D721Med (cell line): ENCODE measurements at regions not wholly inside any gene's neighbourhood (a gene's known extent, or its start where the extent isn't known, plus 50 kb on each side); places are given as distances from the start of the nearest gene placed in this dataset.

Experiments
- DNase-seq: peaks from one replicate; pipeline ENCODE4 v3.0.0; 2011; ENCODE audit warnings: low spot score; ENCODE audit not compliant: insufficient read length
- FAIRE-seq: peaks from 2 replicates; lab custom pipeline; 2011; peaks lifted over from hg19 to GRCh38; lab: Jason Lieb, UNC
- TF ChIP-seq, protein P1 (sequence below): IDR thresholded peaks from 2 replicates; pipeline ENCODE4 v1.5.1; 2012; ENCODE audit warnings: mild to moderate bottlenecking, control low read depth; ENCODE audit not compliant: insufficient read depth; ENCODE audit errors: missing control alignments

DNA sequence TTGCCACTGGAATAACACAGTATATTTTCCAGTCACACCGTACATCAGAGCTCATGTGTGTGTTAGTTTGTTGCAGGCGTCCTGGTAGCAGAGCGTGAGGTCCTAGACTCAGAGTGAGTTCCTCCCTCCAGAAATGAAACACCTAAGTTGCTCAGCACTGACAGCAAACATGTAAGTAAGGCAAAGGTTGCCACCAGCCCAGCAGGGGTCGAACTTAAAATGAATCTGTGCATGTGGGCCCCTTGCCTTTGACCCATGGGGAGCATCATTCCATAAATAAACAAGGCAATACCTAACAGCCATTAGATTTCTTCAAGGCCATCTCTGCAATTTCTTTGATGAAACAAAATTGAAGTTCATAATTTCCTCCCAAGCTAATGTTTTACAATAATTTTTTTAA lies 125.3 kb upstream of the ERG start:
- DNase-seq (no peak), FAIRE-seq (no peak)

DNA sequence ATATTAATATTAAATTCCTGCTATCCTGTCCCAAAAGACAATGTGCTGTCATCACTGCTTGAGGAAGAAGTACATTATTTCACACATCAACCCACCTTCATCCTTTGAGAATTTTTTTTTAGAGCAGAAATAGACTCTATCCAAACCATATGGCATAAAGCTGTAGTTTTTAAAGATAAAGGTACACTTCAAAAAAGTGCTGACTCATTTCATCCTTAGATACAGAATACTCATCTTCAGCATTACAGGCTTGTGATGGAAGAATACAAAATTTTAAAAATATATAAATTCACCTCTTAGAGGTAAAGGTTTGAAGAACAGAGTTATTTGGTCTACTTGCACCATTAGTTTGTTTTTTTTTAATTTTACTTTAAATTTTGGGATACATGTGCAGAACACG lies 126.7 kb upstream of the ERG start:
- TF ChIP-seq, protein P1, sequence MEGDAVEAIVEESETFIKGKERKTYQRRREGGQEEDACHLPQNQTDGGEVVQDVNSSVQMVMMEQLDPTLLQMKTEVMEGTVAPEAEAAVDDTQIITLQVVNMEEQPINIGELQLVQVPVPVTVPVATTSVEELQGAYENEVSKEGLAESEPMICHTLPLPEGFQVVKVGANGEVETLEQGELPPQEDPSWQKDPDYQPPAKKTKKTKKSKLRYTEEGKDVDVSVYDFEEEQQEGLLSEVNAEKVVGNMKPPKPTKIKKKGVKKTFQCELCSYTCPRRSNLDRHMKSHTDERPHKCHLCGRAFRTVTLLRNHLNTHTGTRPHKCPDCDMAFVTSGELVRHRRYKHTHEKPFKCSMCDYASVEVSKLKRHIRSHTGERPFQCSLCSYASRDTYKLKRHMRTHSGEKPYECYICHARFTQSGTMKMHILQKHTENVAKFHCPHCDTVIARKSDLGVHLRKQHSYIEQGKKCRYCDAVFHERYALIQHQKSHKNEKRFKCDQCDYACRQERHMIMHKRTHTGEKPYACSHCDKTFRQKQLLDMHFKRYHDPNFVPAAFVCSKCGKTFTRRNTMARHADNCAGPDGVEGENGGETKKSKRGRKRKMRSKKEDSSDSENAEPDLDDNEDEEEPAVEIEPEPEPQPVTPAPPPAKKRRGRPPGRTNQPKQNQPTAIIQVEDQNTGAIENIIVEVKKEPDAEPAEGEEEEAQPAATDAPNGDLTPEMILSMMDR: no peak
- no peak for FAIRE-seq
- DNase-seq: no peak

More for the DNA sequence above, 125.3 kb upstream of the ERG start:
- TF ChIP-seq, protein P1: no peak

DNA sequence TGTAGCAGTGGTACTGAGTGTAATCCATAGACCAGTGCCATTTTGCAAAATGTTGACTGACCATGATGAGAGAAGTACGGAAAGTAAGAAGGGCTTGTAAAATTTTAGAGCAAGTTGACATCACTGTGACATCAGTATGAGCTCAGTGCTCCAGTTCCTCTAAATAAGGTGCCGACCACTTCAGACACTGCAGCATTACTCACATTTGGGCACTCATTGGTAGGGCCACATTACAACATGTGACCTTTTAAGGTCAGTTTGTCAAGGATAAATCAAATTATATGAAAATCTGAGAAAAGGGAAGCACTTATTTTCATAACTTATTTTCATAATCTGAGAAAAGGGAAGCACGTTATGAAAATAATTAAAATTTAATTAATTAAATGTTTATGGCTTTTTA lies 128.0 kb upstream of the ERG start:
- DNase-seq (no peak), FAIRE-seq (no peak)

DNA sequence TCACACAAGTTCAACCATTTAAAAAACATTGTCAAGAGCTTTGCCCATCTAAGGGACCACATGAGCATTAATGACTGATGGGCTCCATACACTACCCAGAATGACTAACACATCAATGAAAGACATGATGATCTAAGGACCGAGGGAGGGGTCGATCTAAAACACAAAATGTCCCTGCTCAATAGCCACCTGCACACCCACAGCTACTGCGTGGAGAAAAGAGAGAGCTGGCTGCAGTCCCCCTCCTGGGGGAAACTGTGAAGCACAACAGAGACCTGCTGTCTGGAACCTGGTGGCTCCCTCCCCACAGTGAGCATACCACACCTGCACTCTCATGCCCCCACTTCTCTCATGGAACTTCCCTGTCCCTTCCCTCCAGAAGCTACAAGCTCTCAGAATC lies 130.1 kb upstream of the ERG start:
- TF ChIP-seq, protein P1: no peak
- FAIRE-seq (no peak), DNase-seq (no peak)

More for the DNA sequence above, 128.0 kb upstream of the ERG start:
- TF ChIP-seq, protein P1: no peak

DNA sequence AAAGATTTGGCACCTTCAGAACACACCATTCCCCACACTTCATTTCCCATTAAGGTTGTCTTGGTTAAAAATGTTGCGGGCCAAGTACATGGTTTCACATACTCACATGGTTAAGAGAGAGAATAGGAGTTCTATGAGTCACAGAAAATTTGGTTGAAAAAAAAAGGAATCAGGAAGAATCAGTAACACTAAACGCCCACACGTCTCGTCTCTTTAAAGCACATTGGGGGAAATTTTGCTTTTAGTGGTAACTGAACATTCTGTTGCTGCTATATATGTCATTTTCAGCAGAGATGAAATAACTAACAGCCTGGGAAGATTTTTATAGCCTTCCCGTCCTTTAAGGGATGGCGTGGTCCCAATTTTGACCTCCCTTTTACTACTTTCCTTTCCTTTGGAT lies 132.9 kb upstream of the ERG start:
- no peak for DNase-seq
- FAIRE-seq: no peak
- TF ChIP-seq, protein P1: no peak

DNA sequence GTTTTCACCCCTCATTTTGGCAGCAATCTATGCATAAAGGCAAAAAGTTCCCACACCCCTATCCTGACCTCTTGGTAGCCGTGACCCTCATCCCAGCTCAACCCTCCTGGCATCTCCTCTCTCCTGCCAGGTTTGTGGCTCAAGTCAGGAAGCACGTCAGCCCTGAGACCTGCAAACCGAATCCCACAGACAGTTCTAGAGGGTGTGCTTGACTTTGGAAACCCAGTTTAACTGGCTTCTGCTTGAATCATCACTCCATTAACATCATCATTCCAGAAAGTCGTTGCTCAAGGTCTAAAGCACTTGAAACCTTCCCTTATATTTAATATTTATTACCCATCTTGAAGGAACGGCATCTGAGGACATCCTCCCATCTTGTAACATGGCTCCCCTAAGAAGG lies 133.4 kb upstream of the ERG start:
- FAIRE-seq (no peak), DNase-seq (no peak)
- TF ChIP-seq, protein P1: no peak

DNA sequence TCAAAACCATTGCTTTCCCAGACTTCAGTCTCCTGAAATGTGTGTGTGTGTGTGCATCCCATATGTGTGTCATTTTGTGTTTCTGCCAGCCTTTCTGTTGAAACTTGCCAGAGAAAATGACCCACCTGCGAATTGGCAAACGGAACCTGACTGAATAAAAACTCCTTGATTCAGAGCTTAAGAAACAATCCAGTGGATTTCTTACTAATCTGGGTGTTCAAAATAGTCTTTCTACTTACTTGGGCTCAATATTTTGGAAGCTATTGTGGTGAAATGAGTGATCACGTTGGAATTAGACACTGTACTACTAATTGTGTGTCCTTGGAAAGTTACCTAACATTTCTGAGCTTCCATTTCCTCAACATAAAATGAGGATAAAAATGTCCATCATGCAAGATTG lies 138.9 kb upstream of the ERG start:
- TF ChIP-seq, protein P1: no peak
- FAIRE-seq (no peak), DNase-seq (no peak)
